Neuron (in vitro differentiated cells): ENCODE measurements at regions not wholly inside any gene's neighbourhood (a gene's known extent, or its start where the extent isn't known, plus 50 kb on each side); places are given as distances from the start of the nearest gene placed in this dataset.
"Not testable (repeated sequence)": the region's sequence is repeated elsewhere in the genome, so short reads cannot be mapped to it uniquely, and the experiment has no call there.

Experiments
- H2AFZ ChIP-seq: one replicate; pipeline ENCODE4 v1.6.1; 2013; ENCODE audit warnings: low read depth, mild to moderate bottlenecking, inconsistent platforms, low read length, moderate library complexity
- H3K27me3 ChIP-seq: one replicate; pipeline ENCODE4 v1.6.1; 2013; ENCODE audit warnings: low read length; ENCODE audit not compliant: insufficient read depth
- H3K36me3 ChIP-seq: one replicate; pipeline ENCODE4 v1.6.1; 2013; ENCODE audit warnings: low read length; ENCODE audit not compliant: insufficient read depth
- H3K4me1 ChIP-seq: one replicate; pipeline ENCODE4 v1.6.1; 2013; ENCODE audit warnings: low read length; ENCODE audit not compliant: insufficient read depth
- H3K4me3 ChIP-seq: 2 replicates; pipeline ENCODE4 v1.5.1; 2013; ENCODE audit warnings: mild to moderate bottlenecking, low read length, moderate library complexity
- H3K9me3 ChIP-seq: one replicate; pipeline ENCODE4 v1.6.1; 2013; ENCODE audit warnings: low read length

DNA sequence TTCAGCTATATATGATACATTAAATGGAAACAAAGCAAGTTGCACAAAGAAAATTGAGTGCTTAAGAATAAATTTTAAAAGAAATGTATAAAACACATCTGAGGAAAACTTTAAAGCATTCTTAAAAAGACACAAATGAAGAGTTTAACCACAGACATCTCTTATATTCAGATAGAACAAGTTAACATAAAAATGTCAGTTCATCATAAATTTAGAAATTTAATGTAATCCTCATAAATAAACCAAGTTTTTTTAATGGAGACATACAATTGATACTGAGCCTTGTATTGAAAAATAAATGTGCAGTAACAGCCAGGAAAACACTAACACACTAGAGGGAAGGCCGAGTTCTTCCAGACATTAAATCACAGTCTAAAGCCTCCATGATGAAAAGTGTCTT, 243.9 kb upstream of the MKLN1 start:
- Histone ChIP-seq H3K27me3 (no peaks in the 10 kb centered on the region), H3K4me3 (no peak overlapping the region), H3K36me3 (no peaks in the 10 kb centered on the region), H2AFZ (no peak overlapping the region), H3K9me3 (no peaks in the 10 kb centered on the region), H3K4me1 (no peaks in the 10 kb centered on the region)

DNA sequence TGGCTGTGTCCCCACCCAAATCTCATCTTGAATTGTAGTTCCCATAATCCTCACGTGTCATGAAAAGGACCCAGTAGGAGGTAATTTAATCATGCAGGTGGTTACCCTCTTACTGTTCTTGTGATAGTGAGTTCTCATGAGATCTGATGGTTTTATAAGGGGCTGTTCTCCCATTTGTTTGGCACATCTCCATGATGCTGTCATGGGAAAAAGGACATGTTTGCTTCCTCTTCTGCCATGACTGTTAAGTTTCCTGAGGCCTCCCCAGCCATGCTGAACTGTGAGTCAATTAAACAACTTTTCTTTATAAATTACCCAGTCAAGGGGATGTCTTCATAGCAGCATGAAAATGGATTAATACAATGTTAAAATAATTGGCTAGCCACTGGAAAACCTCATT, 243.3 kb upstream of the MKLN1 start:
- H3K4me1 ChIP-seq, H3K4me3 ChIP-seq, H3K27me3 ChIP-seq, H3K36me3 ChIP-seq, H3K9me3 ChIP-seq, H2AFZ ChIP-seq: not testable (repeated sequence)

DNA sequence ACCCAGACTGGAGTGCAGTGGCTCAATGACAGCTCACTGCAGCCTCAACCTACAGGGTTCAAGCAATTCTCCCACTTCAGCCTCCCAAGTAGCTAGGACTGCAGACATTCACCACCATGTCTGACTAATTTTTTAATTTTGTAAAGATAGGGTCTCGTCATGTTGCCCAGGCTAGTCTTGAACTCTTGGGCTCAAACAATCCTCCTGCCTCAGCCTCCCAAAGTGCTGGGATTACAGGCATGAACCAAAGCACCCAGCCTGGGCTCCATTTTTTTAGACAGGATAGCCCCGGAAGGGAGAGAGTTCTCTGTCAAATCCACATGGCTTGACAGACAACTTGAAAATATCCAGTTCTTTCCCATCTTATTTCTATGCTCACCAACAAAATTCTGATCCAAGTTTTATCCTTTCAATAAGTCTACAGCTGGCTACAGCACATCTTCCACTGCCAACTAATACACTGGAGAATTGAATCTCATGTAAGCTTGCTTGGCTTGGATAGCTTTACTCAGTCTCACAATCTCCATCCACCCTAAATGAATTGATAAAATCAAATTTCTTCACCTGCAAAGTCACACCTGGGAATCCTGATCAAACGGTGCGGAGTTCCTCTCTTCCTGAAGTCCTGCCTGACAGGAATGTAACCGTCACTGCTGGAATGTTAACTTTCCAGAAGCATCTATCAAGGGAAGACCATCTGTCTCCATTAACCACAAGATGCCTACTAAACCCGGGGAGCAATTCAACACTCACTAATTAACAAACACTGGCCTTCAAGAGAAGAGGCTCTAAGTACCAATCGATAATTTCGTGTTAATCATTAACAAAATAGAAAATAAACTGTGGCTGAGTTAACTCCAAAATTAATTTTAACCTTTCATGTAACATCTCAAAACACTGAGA, 239.7 kb upstream of the MKLN1 start:
- Histone ChIP-seq H3K36me3 (no peaks in the 10 kb centered on the region), H3K4me3 (no peak overlapping the region), H3K27me3 (no peaks in the 10 kb centered on the region), H3K9me3 (no peaks in the 10 kb centered on the region), H3K4me1 (peaks cover 4% of the 10 kb centered on the region), H2AFZ (no peak overlapping the region)

DNA sequence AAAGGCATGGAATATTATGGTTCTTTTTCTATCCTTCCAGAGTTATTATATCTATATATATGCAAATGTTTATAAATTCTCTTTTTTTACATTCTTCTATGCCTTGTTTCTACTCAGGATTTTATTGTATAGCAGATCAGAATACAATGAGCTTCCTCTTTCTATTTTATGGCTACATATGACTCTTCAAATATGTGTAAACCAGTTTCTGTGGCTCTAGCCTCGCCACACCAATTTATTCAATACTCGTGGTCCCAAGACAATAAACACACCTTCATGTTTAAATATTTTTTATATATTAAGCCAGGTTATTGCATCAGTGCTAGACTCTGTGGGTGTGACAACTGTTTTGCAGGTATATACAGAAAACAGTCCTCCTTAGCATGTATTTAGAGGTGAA, 237.5 kb upstream of the MKLN1 start:
- Histone ChIP-seq H3K27me3 (no peaks in the 10 kb centered on the region), H3K4me1 (peaks cover 4% of the 10 kb centered on the region), H2AFZ (no peak overlapping the region), H3K4me3 (no peak overlapping the region), H3K36me3 (no peaks in the 10 kb centered on the region), H3K9me3 (peaks cover 2% of the 10 kb centered on the region)

DNA sequence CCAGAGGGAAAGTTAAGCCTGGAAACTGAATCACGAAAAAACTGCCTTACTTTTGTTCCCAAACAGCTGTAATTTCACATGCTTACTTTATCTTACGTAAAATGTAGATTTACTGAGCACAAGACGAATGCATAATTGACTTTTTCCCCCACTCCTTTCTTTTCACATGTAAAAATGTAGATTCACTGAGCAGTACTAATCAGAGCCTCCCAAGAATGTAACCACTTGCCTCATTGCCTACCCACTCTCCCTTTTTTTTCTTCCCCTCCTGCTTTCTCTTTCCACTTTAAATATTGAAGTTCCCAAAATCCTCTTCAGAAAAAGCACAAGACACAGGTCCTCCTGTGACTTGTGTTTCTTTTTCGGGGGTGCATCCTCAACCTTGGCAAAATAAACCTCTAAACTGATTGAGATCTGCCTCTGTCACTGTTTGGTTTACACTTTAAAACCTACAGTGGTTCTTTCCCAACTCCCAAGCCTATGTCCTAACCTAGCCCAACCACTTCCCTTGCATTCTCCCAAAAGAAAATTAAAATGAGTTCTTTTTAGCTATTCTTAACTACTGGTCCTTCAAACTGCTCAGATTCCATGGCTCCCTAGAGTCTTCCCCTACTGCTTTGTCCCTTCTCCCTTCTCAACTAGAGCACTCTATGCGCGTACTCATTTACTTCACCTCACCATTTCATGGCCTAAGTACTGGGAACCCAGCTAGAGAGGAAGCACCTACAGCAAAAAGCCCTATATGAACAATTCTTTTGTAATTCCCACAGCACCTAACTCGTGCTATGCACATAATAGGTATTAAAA, 236.6 kb upstream of the MKLN1 start:
- Histone ChIP-seq H3K4me1 (peaks cover 4% of the 10 kb centered on the region), H3K9me3 (peaks cover 2% of the 10 kb centered on the region), H3K4me3 (no peak overlapping the region)

DNA sequence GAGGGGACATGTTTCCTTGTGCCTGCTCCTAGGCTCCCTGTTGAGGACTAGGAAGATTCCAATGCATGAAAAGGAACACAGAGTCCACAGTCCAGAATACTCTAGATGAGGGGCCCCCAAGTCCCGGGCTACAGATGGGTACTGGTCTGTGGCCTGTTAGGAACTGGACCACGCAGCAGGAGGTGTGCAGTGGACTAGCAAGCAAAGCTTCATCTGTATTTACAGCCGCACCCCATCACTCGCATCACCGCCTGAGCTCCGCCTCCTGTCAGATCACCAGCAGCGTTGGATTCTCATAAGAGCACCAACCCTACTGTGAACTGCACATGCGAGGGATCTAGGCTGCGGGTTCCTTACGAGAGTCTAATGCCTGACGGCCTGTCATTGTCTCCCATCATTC, 233.0 kb upstream of the MKLN1 start:
- H3K9me3 ChIP-seq = peaks cover 2% of the 10 kb centered on the region
- no peak overlapping the region for H3K4me3 ChIP-seq
- H3K36me3 ChIP-seq = no peaks in the 10 kb centered on the region
- no peak overlapping the region for H2AFZ ChIP-seq
- no peaks in the 10 kb centered on the region for H3K27me3 ChIP-seq
- H3K4me1 ChIP-seq = peaks cover 8% of the 10 kb centered on the region

More for the DNA sequence above, 236.6 kb upstream of the MKLN1 start:
- H3K36me3 ChIP-seq = no peaks in the 10 kb centered on the region
- no peak overlapping the region for H2AFZ ChIP-seq
- no peaks in the 10 kb centered on the region for H3K27me3 ChIP-seq

DNA sequence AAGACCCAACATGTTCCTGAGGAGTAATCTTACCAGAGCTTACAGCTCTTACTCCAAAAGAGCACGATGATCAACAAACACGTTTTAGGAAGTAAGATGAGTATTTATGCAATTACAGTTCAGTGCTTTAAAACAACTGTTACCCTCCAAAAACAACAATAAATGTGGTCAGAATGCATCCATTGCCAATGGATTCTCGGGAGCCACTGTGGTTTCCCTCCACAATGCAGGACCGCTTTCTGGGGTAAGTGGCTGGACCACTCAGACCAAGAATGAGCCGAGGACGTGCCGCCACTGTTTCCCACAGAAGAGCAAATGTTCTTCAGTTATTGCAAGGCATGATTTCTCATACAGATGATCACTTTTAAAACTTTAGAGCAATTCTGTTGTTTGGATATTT, 232.3 kb upstream of the MKLN1 start:
- Histone ChIP-seq H2AFZ (no peak overlapping the region), H3K4me1 (peaks cover 8% of the 10 kb centered on the region), H3K36me3 (no peaks in the 10 kb centered on the region), H3K4me3 (no peak overlapping the region), H3K27me3 (no peaks in the 10 kb centered on the region), H3K9me3 (peaks cover 2% of the 10 kb centered on the region)

DNA sequence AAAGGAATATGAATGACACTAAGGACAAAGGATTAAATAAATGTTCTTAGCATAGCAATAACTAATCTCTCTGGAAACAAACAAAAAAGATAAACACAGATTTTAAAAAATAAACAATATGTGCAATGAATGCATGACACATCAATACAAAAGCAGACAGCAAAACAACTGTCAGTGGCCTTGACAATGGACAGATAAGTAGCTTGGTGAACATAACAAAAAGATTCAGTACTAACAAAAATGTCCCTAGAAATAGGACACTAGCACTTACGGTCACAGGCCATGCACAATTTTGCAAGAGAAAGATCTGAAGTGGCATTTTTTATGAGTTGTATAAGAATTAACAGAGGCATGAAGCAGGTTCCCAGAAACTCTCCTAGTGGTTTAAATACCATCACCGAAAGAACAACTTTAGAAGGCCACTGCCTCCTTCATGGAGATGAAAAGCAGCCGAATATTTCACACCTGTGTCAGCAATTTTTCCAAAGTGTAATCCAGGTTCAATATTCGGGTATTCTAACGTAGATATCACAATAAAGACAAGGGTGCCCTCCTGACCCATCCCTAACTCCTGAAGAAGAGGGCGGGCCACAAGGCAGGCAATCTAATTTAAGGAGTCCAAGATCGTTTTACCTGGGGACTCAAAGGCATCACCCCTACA, 231.3 kb upstream of the MKLN1 start:
- Histone ChIP-seq H2AFZ (no peak overlapping the region), H3K36me3 (no peaks in the 10 kb centered on the region), H3K4me3 (no peak overlapping the region), H3K9me3 (peaks cover 2% of the 10 kb centered on the region), H3K27me3 (no peaks in the 10 kb centered on the region), H3K4me1 (peaks cover 3% of the 10 kb centered on the region)

DNA sequence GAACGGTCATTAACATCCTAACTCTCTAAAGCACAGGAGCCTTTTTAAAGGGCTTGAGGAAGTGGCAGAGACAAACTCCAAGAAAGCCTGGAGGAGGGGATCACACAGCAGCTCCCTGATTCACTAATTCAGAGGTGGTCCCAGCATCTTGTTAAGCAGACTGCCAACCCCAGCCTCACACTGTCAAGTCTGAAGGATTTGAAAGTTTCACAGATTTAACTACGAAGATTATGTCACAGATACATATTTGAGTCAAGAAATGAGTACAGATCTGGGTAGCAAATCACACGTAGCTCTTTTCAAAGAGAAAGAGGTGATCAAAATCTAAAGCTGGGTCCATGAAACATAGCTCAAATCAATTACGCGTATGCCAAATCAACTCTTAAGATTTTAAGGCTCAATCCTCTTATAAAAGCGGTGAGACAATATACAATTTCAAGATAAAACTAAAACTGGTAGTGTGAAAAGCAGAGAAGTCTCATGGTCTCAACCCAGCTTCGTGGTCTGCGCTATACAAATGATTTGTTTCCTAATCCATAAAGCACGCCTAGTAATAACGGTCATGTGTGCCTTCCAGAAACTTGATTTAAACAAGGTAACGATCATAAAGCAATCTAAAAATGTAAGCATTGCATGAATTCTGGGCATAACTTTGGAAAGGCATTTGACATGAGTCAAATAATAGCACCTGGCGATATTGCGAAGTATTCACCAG, 229.9 kb upstream of the MKLN1 start:
- H3K36me3 ChIP-seq = no peaks in the 10 kb centered on the region

DNA sequence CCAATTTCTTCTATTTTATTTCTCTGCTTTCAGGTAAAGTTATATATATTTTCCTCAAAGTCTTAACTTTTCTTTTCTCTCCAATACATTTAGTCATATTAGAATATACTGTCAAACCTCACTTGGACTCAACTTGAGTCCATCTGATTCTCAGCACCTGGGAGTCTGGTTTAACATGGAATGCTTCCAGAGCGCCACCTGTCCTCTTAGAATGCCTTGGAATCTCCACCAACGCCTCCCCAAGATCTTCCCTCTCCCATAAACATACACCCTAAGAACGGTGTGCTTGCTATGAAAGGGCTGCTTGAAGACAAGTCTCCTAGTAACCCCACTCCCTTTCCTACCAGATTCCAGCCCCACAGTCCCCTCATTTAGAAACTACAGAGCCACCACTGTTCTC, 229.1 kb upstream of the MKLN1 start:
- Histone ChIP-seq H3K36me3 (no peaks in the 10 kb centered on the region), H2AFZ (no peak overlapping the region), H3K9me3 (peaks cover 2% of the 10 kb centered on the region), H3K4me3 (no peak overlapping the region), H3K27me3 (no peaks in the 10 kb centered on the region), H3K4me1 (peaks cover 3% of the 10 kb centered on the region)

More for the DNA sequence above, 229.9 kb upstream of the MKLN1 start:
- H3K4me3 ChIP-seq = no peak overlapping the region
- H3K4me1 ChIP-seq = peaks cover 3% of the 10 kb centered on the region
- no peak overlapping the region for H2AFZ ChIP-seq
- H3K27me3 ChIP-seq = no peaks in the 10 kb centered on the region
- H3K9me3 ChIP-seq = peaks cover 2% of the 10 kb centered on the region

DNA sequence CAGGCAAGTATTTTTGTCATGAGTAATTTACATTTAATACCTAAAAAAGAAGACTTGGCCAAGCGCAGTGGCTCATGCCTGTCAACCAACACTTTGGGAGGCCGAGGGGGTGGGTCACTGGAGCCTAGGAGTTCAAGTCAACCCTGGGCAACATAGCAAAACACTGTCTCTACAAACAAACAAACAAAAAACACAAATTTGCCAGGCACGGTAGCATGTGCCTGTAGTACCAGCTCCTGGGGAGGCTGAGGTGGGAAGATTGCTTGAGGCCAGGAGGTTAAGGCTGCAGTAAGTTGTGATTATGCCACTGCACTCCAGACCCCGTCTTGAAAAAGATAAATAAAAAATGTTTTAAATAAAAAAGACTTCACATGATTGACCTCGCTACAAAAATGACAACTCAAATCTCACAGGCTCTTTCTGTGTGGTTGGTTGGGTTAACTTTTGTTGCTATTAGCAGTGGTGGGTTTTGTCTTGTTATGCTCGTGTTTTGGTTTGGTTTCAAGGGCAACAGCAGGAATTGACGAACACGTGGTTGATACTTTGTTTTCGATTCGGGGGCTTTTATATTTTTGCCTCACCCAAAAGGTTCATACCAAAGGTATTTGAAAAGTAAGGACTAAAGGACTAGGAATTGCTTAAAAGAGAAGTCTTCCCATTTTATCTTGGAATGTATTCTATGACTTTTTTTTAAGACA, 227.2 kb upstream of the MKLN1 start:
- no peak overlapping the region for H2AFZ ChIP-seq
- H3K4me1 ChIP-seq = peaks cover 12% of the 10 kb centered on the region
- H3K27me3 ChIP-seq = no peaks in the 10 kb centered on the region
- no peak overlapping the region for H3K4me3 ChIP-seq
- no peaks in the 10 kb centered on the region for H3K36me3 ChIP-seq
- no peaks in the 10 kb centered on the region for H3K9me3 ChIP-seq

DNA sequence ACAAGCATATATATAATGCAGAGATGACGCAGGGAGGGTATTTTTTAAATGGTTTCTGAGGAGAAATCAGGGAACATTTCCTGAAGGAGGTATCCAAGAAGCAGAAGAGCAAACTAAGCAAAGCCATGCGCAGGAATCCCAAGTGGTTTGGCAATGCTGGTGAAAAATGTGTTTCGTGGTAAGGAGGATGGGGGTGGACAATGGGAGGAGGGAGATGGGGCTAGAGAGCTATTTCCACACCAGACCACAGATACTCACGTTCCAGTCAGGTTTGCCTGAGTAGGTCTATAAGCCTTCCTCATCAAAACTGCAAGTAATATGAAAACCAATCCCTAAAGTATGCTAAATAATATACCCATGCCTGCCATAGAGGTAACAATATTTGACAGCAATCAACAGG, 223.7 kb upstream of the MKLN1 start:
- Histone ChIP-seq H3K36me3 (no peaks in the 10 kb centered on the region), H3K9me3 (no peaks in the 10 kb centered on the region), H3K4me1 (peaks cover 25% of the 10 kb centered on the region), H2AFZ (no peak overlapping the region), H3K27me3 (peaks cover 2% of the 10 kb centered on the region), H3K4me3 (no peak overlapping the region)
